ENCODE measurements at regions not wholly inside any gene's neighbourhood (a gene's known extent, or its start where the extent isn't known, plus 50 kb on each side); places are given as distances from the start of the nearest gene placed in this dataset.

DNA sequence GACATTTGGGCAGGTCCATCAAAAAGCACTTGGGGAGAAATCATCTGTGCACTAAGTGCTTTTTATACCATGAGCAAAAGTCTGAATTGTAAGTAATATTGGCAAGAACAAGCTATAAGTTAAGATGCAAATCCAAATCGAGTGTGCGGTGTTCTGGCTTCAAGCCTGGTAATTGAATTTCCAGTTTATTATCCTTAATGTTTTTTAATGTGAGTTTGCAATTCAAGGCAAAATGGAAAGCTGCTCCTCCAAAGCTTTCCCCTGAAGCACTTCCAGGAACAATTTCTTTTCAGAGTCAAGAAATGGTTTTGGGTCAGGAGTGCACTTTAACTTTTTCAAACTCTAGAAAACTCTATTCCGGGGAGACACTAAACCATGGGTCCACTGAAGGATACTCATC, 445.7 kb downstream of the TOX3 start:
- no peak for DNase-seq

DNA sequence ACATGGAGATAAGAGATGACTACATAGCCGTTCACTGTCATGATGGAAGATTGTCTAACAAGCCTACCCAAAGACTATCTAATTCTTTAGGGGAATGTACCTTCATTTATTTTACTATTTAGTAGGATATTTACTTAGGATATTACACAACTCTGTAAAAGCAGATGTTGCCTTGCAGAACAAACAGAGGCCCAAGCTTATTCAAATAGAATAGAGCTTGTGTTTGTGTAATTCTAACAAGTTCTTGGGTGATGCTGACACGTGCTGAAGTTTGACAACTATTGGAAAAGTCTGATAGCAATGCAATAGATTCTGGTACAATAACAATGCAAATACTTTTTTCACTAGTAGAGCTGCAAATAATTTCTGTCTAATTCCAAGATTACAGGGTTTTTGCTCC, 447.6 kb downstream of the TOX3 start:
- DNase-seq, result no peak

DNA sequence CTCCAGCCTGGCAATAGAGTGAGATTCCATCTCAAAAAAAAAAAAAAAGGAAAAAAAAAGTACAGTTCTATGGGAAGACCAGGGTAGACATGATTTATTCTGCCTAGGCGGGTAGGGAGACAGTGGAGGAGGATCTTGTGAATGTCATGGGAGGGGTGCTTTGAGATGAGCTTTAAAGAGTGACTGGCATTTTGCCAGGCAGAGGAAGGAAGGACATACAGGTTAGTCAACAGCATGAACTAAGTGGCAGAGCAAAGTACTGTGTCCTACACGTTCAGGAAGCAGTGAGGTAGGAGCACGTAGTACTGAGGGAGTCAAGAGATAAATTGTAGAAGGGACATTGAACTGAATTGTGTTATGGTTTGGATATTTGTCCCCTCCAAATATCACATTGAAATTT, 451.5 kb downstream of the TOX3 start:
- DNase-seq, result peak; percentile 5

DNA sequence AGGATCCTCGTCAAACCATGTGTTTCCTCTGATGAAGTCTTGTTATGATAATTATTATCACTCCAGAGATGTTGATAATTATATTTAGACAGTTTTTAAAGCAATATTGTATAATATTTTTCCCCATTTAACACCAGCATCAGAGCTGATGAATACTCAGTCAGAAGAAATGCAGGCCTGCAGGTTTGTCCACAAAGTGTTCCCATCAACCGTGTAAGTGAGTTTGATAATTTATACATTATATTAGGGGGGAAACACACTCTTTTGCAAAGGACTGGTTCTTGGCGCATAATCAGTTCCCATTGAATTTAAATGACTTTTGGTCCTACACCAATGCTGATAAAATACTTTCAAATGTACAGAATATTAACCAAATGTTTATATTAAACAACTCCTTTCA, 454.8 kb downstream of the TOX3 start:
- no peak for DNase-seq

DNA sequence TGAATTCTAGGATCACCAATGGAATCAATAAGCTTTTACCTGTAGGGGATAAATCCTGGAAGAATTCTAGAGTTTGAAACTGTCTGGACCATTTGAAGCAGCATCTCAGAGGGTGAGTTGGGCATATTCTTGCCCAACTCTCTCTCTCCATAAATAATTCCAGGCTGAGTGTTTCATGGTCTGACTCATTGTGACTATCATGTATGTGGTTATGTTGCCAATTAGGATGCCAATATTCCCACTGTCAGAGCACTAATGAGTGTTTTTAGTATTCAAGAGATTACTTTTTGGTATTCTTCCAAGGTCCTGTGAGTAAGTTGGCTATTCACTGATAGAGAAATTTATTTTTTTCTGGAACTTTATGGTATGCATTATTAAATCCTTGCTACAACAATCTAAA, 456.9 kb downstream of the TOX3 start:
- DNase-seq, result no peak

DNA sequence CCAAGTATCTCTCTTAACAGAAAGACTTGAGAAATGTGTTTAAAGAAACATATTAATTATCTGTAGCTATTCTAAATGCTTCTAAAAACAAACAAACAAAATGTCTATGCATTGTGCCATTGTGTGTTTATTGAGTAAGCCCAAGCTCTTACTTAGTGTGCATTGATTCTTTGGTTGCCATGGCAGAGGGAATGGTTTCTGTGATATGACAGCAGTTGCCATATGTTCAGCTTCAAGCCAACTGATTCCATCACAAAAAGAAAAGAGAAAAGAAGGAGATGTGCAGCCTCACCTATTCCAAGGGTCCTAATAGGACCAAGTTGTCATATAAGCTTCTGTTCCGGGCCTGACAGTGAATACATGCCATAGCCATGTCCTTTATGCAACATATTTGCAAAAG, 457.5 kb downstream of the TOX3 start:
- DNase-seq, result no peak

DNA sequence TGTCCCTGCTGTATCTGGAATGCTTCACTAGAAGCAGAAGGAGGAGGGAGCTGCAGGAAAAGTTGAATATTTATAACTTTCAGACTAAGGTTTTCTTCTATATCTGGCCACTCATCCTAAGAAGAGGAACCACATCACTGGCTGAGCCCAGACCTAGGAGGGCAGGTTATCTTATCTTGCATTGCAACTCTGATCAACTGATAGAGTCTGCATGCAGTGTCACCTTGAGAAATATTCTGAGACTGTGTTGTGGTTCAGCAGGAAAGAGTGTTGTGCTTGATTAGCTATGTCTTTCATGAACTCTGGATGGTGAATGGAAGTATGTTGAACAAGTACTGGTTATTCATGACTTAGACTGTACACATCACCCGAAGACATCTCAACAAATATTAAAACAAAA, 460.0 kb downstream of the TOX3 start:
- no peak for DNase-seq

DNA sequence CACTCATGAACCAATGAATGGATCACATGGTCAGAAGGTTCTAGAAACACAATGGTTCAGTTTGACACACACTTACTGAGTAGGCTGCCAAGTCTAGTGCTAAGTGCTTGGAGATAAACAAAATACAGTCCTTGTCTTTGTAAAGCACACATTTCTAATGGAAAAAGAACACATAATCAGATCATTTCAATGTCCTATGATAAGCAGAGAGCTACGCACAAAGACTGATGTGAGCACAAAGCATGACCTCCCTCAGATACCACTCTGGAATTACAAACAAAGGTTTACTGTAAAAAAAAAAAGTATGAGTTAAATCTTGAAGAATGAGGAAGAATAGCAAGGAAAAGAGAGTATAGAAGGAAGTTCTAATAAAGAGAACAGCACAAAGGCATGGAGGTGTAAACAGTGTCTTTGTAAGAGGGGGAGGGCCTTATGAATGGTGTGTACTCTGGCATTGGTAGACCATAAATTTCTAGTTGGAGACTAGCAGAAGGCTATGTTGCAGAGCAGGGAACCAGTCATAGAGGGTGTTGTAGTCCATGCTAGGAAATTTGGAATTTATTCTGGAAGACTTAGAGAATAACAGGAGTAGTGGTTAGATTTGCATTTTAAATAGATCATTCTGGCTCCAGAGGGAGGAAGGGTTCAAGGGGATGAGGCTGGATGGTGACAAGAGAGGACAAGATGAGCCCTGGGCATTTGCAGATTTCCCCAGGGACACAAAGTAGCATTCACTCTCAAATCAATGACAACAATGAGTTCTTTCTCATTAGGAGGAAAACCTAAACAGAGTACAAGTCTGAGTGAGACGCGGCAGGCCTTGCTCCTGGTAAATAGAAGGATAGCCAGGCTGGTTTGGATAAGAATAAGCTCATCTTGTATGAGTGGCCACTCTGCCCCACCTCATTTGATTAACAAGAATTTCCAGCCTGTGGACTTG, 468.0 kb downstream of the TOX3 start:
- DNase-seq, result no peak

DNA sequence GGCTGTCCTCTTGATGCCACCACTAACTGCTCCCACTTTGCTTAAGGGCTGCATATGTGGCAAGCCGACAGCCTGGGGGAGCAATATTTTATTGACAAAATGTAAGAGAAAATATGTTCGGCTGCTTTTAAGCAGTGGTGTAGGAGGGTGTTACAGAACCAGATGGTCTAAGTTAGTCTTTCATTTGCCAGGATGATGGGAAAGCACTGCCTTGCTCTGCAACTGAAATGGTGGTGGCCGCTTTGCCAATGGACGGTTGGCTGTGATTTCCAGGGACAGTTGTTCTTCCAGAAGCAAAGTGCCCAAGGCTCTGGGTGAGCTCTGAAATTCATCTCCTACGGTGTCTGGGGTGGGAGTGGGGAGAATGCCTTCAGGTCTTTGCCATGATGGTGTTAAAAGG, 469.3 kb downstream of the TOX3 start:
- DNase-seq, result no peak

DNA sequence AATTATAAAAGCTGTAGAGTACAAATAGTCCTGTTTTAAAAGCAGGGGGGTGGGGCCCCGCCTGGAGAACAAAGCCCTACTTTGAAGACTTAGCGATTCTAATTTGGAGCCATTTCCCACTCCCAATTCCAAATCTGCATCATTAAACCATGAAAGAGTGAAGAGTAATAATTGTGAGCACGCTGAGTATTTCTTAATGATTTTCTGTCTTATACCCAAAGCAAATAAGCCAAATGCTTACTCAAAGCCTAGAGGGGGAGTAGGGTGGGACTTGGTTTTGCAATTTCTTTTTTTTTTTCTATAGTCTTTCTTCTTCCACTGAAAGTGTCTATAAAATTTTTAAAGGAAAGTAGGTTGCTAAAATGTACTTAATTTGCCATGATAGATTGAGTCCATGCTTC, 470.1 kb downstream of the TOX3 start:
- DNase-seq, result no peak

DNA sequence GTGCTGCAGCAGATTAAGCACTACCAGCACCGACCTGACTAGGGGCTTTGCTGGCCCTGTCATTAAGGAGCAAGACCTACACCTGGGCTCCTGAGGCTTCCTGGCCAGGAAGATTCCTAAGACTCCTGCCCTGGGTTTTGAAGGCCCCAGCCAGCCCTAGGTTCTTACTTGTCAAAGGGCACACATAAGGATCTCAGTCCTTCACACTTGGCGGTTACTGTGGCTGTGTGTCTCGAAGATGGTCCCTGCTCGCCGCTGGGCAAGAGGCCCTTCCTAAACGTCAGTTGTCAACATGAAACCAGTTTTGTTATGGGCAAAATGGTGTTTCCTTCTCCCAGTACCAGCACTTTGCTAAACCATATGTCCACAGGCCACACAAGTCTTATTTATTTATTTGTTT, 470.6 kb downstream of the TOX3 start:
- DNase-seq, result no peak

DNA sequence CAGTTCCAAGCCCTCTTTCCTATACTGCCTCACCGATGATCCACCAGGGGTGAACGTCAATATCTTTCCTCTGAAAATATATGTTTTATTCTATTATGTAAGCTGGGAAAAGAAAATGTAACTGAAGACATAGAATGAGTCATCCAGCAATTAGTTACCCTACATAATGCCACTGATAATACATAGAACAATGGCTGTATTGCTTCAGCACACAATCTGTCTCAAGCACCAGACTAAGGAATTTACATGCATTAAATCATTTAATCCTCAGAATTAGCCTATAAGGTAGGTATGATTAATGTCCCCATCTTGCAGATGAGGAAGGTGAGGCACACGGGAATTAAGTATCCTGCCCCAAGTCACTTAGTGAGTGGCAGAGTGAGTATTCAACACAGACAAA, 472.8 kb downstream of the TOX3 start:
- DNase-seq, result no peak

DNA sequence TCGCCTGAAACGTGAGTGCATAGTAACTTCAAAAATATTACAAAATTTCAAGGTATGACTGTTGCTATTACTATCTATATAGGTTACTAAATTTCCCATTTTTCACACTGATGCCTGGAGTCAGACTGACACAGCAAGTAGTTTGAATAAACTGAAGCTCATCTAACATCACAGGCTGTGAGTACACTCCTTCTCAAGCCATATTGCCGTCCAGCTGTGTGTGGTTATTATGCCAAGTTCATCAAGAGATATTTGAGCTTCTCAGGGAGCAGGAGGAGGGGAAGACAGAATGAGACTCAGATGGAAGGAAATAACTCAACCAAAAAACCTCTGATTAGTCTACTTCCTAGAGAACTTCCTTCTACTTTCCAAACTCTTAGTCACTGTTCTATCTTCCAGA, 473.9 kb downstream of the TOX3 start:
- DNase-seq, result no peak

DNA sequence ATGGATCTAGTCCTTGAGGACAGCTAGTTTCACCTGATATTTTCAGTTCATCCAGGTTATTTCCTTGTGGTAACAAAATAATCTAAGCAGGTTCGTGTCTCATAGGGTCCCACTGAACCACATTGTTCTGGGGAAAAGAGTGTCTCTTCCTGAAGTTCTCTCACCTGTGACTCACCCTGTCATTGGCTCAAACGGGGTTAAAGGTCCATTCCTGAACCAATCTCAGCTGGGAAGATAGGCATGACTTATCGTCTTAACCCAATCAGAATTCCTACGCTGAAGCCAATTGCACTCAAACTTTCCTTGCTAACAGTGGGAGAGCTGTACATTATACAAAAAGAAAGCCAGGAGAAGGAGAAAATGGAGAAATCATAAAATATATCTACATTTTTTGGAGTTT, 475.8 kb downstream of the TOX3 start:
- DNase-seq, result no peak

DNA sequence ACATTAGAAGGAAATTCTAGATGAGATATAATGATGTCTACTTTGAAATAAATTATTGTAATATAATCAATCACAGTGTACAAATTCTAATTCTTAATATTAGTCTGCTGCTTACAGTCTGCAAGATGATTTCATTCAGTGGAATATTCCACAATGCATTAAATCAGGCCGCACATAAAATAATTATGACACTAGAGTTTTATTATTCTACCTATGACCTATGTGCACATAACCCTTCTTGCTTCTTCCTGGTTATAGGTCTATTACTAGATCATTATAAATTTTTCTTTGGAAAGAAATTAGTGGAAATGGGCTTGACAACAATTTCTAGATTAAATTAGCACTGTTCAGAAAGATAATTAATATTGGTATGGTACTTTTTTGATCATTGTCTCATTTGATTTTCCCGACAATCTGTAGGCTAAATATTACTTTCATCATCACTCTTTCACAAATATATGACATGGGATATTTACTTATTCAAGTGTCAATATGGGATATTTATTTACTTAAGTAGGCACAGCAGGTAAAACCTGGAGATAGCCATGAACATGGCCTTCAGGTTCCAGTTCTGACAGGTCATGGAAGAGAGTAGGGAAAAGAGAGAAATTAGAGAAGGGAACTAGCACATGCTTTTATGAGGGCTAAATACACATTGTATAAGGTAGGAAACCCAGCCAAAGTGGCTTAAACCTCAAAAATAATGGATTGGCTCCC, 476.4 kb downstream of the TOX3 start:
- DNase-seq, result no peak

DNA sequence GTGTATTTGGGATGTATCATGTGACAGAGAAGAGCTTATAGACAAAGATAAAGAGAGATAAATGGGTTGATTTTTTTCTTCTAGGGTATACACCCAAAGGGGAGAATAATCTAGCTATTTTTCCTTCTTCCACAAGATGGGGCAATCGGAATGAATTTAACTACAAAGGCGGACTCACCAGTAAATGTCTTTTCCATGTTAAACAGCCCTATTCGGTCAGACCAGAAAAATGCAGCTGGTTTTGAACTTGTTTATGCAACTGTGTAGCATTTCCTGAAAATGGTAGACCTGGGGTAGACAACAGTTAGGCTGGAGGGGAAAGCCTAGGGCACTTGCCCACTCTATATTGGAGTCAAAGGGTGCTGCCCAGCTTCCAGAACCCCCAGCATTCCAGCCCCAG, 477.1 kb downstream of the TOX3 start:
- peak; percentile 12 for DNase-seq

DNA sequence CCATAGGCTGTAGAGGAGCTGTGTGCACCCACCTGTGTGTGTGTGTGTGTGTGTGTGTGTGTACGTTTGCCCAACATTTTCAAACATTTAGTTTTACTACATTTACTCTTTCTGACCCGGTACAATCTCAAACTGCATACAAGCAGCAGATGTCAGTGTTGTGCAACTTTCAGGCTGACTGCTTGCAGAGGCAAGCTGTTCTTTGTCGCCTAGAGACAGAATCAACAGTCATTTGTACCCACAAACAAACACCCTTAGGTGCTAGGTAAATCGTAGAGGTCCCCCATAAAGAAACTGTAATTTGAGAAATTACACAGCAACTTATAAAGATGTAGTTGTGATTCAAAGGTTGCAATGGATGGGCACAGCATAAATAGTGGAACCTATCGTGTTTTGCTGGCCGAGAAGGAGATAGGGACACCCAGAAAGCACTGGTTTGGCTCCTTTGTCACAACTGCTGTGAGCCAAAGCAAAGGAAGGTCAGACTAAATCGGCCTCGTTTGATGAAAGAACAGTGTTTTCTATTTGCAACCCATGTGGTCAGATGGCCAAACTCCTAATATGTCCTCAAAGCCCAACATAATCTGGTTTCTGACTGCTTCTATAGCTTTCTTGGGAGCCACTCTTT, 478.4 kb downstream of the TOX3 start:
- DNase-seq, result peak; percentile 33

DNA sequence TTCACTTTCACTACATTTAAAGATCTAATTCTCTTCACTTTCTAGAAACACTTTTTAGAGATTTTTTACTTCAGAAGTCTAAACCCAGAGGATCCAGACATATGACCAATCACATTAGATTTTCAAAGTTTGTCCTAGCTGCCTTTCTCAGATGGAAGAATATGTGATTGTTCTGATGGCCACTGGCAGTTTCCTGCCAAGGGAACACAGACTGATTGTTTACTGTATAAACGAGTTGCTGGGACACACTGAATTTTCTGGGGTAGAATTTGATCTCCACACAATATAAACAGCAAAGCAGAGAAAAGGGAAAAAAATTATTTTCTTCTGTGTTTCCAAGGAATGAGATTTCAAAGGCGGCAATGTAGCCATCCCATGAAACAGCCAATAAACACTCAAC, 480.0 kb downstream of the TOX3 start:
- no peak for DNase-seq

DNA sequence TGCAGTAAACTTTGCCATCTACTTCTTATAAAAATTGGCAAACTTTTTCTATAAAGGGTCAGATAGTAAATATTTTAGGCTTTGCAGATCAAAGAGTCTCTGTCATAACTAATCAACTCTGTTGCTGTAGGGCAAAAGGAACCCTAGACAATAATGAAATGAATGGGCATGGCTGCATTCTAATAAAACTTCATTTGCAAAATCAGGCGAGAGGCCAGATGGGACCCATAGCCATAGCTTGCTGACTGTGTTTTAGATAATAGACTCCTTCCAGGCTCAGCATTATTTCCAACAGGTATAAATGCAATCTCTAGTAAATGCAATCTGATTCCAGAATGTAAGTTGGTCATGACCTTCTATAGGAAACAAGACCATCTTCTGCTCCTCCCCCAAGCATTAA, 490.7 kb downstream of the TOX3 start:
- DNase-seq, result no peak

DNA sequence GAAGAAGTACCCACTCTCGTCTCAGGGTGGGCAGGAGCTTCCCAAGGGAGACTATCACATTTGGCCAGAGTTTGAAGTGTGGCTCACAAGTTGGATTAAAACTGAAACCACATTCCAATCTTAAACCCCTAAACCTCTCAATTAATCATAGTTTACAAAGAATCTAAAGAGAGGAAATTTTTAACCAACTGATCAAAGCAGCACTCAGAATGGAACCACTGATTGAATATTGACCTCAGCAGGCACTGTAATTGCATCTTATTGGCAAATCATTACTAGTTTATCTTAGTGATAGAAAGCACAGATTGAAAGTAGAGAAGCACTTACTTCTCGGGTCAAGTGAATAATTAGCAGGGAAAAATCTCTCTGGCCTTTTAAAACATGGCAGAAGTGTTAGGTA, 491.6 kb downstream of the TOX3 start:
- no peak for DNase-seq

DNA sequence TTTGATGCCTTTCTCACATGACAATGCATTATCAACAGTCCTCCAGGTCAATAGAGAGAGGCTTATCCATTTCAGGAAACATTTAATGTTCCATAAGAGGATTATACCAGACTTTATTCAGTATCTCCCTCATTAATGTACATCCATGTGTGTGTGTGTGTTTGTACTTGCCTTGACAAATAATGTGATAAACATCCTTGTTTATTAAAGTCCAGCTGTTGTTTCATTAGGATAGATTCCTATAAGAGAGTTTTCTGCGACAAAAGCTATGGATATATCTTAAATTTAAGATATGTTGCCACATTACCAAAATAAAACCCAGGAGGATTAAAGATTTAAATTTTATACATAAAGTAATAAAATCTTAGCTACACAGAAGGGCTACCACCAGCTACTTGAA, 492.6 kb downstream of the TOX3 start:
- DNase-seq, result no peak

DNA sequence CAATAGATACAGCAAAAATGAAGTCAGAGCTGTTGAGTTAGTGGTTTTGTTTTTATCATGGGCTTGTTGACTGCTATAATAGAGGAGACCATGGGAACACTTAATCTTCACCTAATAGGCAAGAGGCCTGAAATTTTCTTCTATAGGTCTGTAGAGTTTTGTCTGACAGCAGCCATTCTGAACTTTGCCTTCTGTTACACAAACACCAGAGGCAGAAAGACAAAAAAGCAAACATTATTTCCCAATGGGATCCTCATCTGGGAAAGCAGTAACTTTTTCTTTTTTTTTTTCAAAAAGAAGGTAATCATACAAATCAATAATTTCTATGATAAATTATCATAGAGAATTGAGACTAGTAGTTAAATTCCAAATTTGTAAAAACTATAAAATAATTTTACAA, 494.1 kb downstream of the TOX3 start:
- DNase-seq, result no peak

DNA sequence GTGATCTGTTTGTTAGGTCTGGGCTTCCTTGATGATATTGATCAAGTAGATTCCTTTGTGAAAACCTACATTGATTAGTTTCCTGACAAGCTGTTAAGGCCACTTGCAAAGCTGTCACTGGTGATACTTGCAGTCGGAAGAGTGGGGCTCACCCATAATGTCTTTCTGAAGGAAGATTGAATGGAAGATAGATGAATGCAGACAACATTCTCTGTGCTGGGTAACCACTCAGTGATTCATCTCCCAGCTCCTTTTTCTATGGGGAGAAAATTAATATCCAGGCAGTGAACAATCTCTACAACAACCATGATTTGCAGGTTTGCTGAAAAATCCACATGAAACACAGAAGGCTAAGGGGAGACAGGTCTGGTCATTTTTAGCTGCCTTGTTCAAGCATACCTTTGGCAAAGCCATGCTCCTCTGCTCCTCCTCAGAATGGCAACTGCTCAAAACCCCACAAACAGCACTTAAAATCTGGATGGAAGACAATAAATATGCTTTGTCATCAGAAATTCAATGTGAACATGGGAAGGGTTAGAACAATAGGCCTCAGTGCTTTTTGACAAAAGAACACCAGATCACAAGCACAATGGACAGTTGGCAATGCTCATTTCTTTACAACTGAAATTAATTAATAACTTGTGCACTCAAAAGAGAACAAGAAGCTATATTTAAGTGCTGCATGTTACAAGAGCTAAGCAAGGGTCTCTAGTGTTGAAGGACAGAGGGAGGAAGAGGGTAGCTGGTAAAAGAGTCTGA, 495.4 kb downstream of the TOX3 start:
- no peak for DNase-seq
